ENCODE measurements at regions not wholly inside any gene's neighbourhood (a gene's known extent, or its start where the extent isn't known, plus 50 kb on each side); places are given as distances from the start of the nearest gene placed in this dataset.
"Not testable (repeated sequence)": the region's sequence is repeated elsewhere in the genome, so short reads cannot be mapped to it uniquely, and the experiment has no call there.

- TF ChIP-seq POLR2A, POLR2AphosphoS5 (IDR thresholded peaks at IDR 0.05): not testable (repeated sequence)
- TF ChIP-seq, protein P1, sequence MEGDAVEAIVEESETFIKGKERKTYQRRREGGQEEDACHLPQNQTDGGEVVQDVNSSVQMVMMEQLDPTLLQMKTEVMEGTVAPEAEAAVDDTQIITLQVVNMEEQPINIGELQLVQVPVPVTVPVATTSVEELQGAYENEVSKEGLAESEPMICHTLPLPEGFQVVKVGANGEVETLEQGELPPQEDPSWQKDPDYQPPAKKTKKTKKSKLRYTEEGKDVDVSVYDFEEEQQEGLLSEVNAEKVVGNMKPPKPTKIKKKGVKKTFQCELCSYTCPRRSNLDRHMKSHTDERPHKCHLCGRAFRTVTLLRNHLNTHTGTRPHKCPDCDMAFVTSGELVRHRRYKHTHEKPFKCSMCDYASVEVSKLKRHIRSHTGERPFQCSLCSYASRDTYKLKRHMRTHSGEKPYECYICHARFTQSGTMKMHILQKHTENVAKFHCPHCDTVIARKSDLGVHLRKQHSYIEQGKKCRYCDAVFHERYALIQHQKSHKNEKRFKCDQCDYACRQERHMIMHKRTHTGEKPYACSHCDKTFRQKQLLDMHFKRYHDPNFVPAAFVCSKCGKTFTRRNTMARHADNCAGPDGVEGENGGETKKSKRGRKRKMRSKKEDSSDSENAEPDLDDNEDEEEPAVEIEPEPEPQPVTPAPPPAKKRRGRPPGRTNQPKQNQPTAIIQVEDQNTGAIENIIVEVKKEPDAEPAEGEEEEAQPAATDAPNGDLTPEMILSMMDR (IDR thresholded peaks at IDR 0.05), result not testable (repeated sequence)
These were observed 201.6 kb downstream of the USP22 start for GRCh38 chr17:20840987-20841865.

Measured in prostate gland (tissue), 2 donors.